Ishikawa (cell line): ENCODE measurements at regions not wholly inside any gene's neighbourhood (a gene's known extent, or its start where the extent isn't known, plus 50 kb on each side); places are given as distances from the start of the nearest gene placed in this dataset.

Experiments used
- CEBPB ChIP-seq: IDR thresholded peaks from 2 replicates; pipeline ENCODE4 v1.6.1; 2012
- CREB1 ChIP-seq: IDR thresholded peaks from 2 replicates; pipeline ENCODE4 v1.6.1; 2012; ENCODE audit warnings: low read depth
- EGR1 ChIP-seq: IDR thresholded peaks from 2 replicates; pipeline ENCODE4 v1.6.1; 2012
- EP300 ChIP-seq: IDR thresholded peaks from 2 replicates; pipeline ENCODE4 v1.6.1; 2012; ENCODE audit warnings: borderline replicate concordance
- FOXM1 ChIP-seq: IDR thresholded peaks from 2 replicates; pipeline ENCODE4 v1.6.1; 2012; ENCODE audit warnings: low read depth, borderline replicate concordance
- NFIC ChIP-seq: IDR thresholded peaks from 2 replicates; pipeline ENCODE4 v1.6.1; 2012
- REST ChIP-seq: IDR thresholded peaks from 2 replicates; pipeline ENCODE4 v1.6.1; 2012; ENCODE audit warnings: low read depth, mild to moderate bottlenecking
- TAF1 ChIP-seq: IDR thresholded peaks from 2 replicates; pipeline ENCODE4 v1.6.1; 2012; ENCODE audit warnings: low read depth, mild to moderate bottlenecking
- TCF12 ChIP-seq: IDR thresholded peaks from 2 replicates; pipeline ENCODE4 v1.6.1; 2012; ENCODE audit warnings: low read depth
- YY1 ChIP-seq: IDR thresholded peaks from 2 replicates; pipeline ENCODE4 v1.6.1; 2012; ENCODE audit warnings: low read depth
- TF ChIP-seq, protein P1 (sequence below): IDR thresholded peaks from 2 replicates; pipeline ENCODE4 v1.6.1; 2012

- TF ChIP-seq REST, result no peak
- no peak for TF ChIP-seq EGR1
- no peak for TF ChIP-seq CEBPB
- no peak for TF ChIP-seq EP300
- TF ChIP-seq, protein P1, sequence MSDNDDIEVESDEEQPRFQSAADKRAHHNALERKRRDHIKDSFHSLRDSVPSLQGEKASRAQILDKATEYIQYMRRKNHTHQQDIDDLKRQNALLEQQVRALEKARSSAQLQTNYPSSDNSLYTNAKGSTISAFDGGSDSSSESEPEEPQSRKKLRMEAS, result no peak
- TF ChIP-seq TCF12, result no peak
- TF ChIP-seq CREB1, result no peak
- TF ChIP-seq FOXM1, result no peak
- no peak for TF ChIP-seq NFIC
- no peak for TF ChIP-seq YY1
- TF ChIP-seq TAF1, result no peak
Observed at GRCh38 chr12:68447797-68448260, 115.7 kb upstream of the MDM1 start.
